GM03348 (cell line): ENCODE measurements at regions not wholly inside any gene's neighbourhood (a gene's known extent, or its start where the extent isn't known, plus 50 kb on each side); places are given as distances from the start of the nearest gene placed in this dataset.

Experiments used
- DNase-seq: peaks from one replicate; pipeline ENCODE4 v3.0.0; 2012; ENCODE audit warnings: low spot score

- DNase-seq = no peak
Observed at GRCh38 chr3:13173186-13173585, 100.0 kb upstream of the IQSEC1 start.

- DNase-seq = no peak
Observed at GRCh38 chr3:13172644-13173013, 99.4 kb upstream of the IQSEC1 start.

DNA sequence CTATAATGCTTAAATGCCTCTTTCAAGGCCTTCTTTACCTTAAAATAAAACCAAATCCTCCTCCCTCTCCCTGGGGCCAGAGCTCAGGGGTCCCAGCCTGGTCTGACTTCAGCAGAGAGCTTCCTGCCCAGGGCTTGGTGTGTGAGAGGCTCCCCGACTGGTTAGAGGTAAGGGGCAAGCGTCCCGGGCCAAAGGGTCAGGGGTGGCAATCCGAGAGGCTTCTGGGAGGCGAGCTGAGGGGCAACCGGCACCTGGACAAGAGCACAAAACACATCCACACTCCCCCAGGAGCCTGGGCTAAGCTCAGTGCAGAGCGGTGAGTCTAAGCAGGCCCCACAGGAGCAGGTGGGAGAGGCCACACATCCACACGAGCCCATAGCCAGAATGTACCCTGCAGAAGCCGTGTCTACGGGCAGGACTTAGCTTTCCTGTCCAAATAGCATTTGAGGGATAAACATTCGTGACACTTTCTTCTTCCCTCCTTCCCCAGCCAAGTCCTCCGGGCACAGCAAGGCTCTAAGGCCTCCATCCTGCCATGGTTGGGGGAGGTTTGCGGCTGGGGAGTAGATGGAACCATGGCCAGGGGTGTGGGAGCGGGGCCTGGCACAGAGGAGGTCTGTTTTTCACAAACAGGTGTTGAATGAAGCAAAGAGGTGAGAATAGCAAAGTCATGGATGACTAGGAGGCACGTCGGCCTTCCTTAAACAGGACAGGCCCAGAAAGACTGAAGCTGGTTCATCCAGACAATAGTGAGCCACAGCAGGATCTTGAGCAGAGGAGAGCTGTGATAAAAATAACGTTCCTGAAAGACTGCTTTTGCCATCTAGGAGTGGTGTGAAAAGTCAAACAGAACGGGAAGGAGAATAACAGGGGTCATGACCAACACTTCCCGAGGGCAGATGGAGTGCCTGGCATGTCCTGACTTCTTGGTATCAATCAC, 98.7 kb upstream of the IQSEC1 start:
- DNase-seq = no peak

DNA sequence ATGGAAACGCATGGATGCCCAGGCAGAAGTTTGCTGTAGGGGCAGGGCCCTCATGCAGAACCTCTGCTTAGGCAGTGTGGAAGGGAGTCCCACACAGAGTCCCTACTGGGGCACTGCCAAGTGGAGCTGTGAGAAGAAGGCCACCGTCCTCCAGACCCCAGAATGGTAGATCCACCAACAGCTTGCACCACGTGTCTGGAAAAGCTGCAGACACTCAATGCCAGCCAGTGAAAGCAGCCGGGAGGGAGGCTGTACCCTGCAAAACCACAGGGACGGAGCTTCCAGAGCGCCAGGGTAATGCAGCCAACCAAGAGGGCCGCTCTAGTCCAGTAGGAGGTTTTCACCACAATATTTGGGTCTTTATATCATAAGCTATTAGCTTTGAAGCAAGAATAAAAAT, 97.1 kb upstream of the IQSEC1 start:
- DNase-seq = no peak

DNA sequence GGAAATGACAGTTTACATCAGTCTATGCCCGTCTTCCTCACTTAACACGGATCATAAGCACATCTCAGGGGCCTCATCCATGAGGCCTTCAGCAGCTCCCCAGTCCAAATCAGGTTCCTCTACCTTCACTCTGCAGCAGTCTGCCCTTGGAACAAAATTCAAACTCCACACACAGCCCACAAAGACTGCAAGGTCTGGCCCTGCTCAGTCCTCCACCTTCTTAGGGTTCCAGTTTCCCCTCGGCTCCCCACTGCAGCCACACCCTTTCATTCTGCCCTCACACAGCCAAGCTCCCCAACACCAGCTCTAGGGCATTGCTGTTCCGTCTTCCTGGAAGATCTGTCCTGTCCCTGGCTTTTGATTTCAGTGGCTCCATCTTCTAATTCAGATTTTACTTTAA, 95.2 kb upstream of the IQSEC1 start:
- DNase-seq = no peak

- no peak for DNase-seq
Observed at GRCh38 chr3:13167829-13168228, 94.6 kb upstream of the IQSEC1 start.

GRCh38 chr3:13167064-13167743, 94.0 kb upstream of the IQSEC1 start:
- no peak for DNase-seq

DNA sequence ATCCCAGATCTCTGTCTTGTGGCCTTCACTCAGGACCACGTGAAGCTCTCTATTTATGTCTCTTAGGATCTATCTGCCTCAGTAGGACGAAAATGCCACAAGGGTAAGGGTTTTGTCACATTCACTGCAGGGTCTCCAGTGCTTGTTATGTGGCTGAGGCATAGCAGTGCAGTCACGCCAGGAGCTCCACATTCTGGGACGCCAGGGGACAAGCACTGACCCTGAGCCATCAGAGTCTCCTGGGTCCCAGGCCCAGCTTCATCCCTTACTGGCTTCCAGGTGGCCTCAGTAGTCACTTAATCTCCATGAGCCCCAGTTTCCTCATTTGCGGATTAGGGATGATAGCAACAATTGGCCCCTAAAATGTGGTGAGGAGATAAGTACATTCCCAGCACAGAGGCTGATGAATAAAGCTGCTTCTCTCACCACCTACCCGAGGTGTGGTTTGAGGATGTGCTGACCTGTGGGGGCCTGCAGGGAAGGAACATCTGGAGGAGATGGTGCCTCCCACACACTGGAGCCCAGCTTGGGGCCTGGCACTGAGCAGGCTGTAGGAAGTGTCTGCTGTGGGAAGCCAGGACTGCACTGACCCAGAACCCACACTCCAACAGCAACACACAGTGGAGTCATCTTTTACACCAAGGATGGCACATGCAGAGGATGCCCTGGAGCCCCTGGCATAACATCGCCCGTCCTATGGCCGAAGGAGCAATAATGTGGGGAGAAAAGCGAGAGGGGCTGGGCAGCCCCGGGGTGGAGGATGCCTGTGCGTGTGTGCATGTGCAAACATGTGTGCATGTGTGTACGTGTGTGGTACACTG, 93.2 kb upstream of the IQSEC1 start:
- no peak for DNase-seq

GRCh38 chr3:13165576-13165975, 92.3 kb upstream of the IQSEC1 start:
- no peak for DNase-seq

GRCh38 chr3:13164893-13165492, 91.8 kb upstream of the IQSEC1 start:
- DNase-seq = no peak

DNA sequence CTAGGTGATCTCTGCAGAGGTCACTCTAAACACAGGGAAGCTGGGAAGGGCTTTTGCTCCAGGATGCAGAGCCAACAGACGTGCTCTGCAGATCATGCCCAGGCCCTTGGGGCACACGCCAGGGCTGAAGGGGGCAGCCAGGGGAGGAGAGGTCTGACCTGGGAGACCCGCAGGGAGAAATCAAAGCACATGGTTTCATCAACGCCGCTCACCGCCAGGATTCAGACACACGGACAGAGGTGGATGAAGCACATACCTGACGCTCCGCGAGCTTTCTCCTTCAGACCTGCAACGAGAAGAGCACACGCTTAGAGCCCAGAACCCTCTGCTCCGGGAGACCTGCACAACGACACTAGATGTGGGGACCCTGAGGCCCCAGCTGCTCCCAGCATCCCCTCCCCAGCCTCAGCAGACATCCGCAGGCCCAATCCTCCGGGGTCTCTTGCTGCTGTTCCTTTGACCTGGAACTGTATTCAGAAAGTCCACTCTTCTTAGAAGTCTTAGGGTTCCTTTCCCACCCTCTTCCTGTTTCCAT, 90.7 kb upstream of the IQSEC1 start:
- no peak for DNase-seq

- no peak for DNase-seq
Observed at GRCh38 chr3:13162549-13163320, 89.5 kb upstream of the IQSEC1 start.

DNA sequence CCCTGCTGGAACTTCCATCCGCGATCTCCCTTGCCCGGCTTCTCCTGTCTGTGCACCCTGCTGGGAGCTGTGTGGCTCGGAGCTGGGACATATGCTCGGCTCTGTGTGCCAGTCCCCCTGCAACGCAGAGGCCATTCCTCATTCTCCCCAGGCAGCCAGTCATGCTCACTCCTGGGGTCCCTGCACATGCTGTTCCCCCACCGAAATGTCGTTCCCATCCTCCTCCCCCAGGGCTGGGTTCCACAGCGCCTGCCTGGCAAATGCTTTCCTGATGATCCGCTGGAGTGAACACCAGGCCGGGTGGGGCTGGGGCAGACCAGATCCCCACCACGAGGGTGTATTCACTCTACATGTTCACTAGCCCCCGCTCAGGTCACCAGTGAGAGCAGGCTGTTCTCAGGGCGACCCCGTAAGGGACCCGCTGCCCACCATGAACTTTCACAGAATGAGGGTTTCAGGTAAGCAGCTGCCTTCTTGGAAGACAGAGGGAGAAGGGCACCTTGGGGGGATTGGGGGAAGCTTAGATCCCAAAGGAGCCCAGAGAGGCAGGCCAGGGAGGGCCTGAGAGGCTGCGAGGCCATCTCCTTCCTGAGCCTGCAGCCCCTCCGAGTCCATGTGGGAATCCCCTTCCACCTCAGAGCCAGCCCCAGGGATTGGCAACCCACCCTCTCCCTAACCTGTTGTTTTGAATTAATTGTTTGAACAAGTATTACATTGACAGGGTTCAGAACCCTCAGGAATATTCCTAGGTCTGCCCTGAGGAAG, 88.7 kb upstream of the IQSEC1 start:
- DNase-seq = no peak

GRCh38 chr3:13161021-13161759, 88.0 kb upstream of the IQSEC1 start:
- no peak for DNase-seq

DNA sequence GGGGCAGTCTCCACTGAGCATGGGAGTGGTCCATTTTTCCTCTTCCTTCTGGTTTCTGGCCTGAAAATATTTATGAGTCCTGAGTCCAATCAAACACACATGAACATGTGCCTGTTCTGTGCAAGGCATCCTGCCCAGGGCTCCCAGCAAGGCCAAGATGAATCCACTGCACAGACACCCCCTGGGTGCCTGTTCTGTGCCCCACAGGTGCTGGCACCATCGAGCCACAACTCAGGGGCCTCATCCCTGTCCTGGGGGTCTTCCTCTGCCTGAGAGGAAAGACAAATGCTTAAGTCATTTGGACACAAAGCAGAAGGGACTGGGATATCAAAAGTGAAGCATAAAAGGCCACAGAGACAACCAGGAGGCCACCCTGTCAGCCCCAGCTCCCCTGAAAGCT, 87.4 kb upstream of the IQSEC1 start:
- DNase-seq = no peak

- no peak for DNase-seq
Observed at GRCh38 chr3:13159890-13160289, 86.7 kb upstream of the IQSEC1 start.

- DNase-seq = no peak
Observed at GRCh38 chr3:13158871-13159270, 85.6 kb upstream of the IQSEC1 start.

- DNase-seq = no peak
Observed at GRCh38 chr3:13158408-13158807, 85.2 kb upstream of the IQSEC1 start.

DNA sequence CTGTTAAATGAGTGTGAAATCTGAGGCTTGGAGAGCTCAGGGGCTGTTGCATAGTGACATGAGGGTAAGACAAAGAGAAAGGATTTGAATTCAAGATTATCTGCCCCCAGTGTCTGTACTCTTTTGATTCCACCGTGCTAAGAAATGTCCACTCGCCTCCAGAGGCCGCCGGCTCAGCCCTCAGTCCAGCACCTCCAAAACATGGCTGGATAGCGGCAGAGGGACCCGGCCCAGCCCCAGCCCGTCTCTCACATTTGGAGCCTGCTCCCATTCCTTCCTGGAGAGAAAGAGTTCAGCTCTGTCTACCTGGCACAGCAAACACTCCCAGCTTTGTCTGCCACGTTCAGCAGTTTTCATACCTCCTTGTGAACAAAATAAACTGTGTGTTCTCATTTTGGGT, 84.8 kb upstream of the IQSEC1 start:
- no peak for DNase-seq
